BJ (cell line): ENCODE measurements at regions not wholly inside any gene's neighbourhood (a gene's known extent, or its start where the extent isn't known, plus 50 kb on each side); places are given as distances from the start of the nearest gene placed in this dataset.

ENCODE experiments used
- CTCF ChIA-PET: fragments of 350-600 bp; formaldehyde crosslinking; extraction: SDS; loops from one replicate; lab custom pipeline; 2021; ENCODE audit warnings: antibody characterized with exemption, inconsistent platforms; lab: Yijun Ruan, JAX
- POLR2A ChIA-PET: fragments of 300-600 bp; sonication (Branson Sonifier 250); formaldehyde crosslinking; extraction: SDS; loops from one replicate; lab custom pipeline; 2021; ENCODE audit warnings: antibody characterized with exemption; lab: Charles Lee
- DNase-seq: peaks from one replicate; pipeline ENCODE4 v3.0.0-alpha.2; 2011; ENCODE audit warnings: low read depth
- H3K27me3 ChIP-seq: 2 replicates; pipeline ENCODE4 v1.6.0; 2011; ENCODE audit warnings: low read length; ENCODE audit not compliant: control insufficient read depth, insufficient read depth
- H3K36me3 ChIP-seq: 2 replicates; pipeline ENCODE4 v1.5.1; 2011; ENCODE audit warnings: low read length; ENCODE audit not compliant: control insufficient read depth, insufficient read depth
- H3K4me3 ChIP-seq: 2 replicates; pipeline ENCODE4 v1.5.1; 2011; ENCODE audit warnings: low read depth, mild to moderate bottlenecking, control low read depth, low read length
- TF ChIP-seq, protein P1 (sequence below): IDR thresholded peaks from 2 replicates; pipeline ENCODE4 v1.5.1; 2011; ENCODE audit warnings: low read depth, mild to moderate bottlenecking, control low read depth, inconsistent platforms, low read length, moderate library complexity; ENCODE audit not compliant: insufficient read depth

DNA sequence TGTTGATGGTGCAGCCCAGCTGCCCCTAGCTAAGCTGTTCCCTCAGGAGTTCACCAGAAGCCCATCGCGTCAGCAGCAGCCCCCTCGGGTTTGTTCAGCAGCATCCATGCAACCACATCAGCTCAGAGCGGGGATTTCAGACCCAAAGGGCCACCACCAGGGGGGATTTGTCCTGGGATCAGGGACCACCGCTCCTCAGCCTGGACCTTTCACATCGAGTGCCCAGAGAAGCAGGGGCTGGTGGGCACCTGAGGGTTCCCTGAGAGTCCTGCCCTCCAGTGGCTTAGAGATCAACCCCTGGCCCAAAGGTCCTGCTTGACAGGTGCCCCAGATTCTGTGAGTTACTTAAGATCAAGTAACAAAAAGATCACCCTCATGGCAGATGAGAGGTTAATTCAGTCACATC, 65.9 kb upstream of the C14orf180 start:
- DNase-seq: no peak
- ChIA-PET CTCF (no interaction called here), POLR2A (no interaction called here)
- Histone ChIP-seq H3K4me3 (no peak overlapping the region), H3K27me3 (no peaks in the 10 kb centered on the region), H3K36me3 (no peaks in the 10 kb centered on the region)
- TF ChIP-seq, protein P1, sequence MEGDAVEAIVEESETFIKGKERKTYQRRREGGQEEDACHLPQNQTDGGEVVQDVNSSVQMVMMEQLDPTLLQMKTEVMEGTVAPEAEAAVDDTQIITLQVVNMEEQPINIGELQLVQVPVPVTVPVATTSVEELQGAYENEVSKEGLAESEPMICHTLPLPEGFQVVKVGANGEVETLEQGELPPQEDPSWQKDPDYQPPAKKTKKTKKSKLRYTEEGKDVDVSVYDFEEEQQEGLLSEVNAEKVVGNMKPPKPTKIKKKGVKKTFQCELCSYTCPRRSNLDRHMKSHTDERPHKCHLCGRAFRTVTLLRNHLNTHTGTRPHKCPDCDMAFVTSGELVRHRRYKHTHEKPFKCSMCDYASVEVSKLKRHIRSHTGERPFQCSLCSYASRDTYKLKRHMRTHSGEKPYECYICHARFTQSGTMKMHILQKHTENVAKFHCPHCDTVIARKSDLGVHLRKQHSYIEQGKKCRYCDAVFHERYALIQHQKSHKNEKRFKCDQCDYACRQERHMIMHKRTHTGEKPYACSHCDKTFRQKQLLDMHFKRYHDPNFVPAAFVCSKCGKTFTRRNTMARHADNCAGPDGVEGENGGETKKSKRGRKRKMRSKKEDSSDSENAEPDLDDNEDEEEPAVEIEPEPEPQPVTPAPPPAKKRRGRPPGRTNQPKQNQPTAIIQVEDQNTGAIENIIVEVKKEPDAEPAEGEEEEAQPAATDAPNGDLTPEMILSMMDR: no peak

DNA sequence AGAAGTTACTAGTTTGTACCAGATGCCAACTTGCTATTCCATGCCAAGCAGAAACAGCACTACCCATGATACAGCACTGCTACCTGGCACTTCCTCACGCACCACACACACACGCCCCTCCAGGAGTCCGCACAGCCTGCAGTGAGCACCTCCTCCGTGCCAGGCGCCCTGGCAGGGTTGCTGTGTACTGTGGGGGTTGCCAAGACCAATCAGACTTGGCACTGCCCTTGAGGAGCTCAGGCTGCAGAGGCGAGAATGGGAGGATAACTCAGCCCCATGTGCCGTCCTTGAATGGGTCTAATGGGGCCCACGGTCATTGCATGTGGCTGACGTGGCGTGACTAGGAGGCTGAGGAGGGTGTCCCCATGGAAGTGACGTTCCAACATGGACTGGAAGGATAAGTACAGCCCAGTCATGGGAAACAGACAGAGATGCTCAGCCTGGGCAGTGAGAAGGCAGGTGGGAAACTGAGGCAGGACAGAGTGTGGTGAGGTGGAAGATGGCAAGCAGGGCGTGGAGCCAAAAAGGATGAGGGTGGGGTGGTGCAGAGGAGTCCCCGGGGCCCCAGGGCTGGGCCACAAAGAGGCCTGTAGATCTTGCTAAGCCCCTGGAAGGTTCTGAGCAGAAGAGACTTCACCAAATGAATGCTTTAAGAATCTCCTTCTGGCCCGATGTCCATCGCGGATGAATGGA, 65.3 kb upstream of the C14orf180 start:
- Histone ChIP-seq H3K4me3 (no peak overlapping the region), H3K27me3 (no peaks in the 10 kb centered on the region), H3K36me3 (no peaks in the 10 kb centered on the region)
- POLR2A ChIA-PET: no interaction called here
- CTCF ChIA-PET: no interaction called here
- TF ChIP-seq, protein P1: no peak
- DNase-seq: no peak

DNA sequence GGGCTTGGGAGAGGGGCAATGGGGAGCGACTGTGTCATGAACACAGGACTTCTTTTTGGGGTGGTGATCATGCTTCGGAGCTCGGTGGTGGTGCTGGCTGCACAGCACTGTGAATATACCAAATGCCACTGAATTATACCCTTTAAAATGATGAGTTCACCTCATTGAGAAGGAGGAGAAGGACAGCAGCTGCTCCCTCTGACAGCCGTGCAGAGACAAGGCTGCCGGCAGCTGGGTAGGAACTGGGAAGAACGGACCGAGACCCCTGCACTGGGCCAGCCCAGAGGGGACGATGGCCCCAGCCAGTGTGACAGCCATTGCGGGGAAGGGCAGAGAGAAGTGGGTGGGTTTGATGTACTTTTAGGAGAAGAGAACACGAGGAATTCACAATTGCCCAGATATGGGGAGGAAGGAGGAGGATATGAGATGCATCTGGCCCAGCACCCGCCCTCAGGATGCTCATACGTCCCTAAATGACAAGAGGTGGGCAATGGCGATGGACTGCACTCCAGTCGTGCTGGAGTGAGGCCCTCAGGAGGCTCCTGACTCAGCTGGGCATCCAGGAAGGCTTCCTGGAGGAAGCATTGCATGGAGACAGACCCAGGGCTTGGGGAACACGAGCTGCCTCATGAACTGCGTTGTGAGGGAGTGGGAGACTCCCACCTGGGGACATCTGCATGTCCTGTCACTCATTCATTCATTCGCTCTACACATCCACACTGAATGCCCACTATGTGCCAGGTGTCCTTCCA, 64.3 kb upstream of the C14orf180 start:
- Histone ChIP-seq H3K27me3 (no peaks in the 10 kb centered on the region), H3K4me3 (no peak overlapping the region), H3K36me3 (no peaks in the 10 kb centered on the region)
- TF ChIP-seq, protein P1: no peak
- CTCF ChIA-PET: no interaction called here
- POLR2A ChIA-PET: no interaction called here
- no peak for DNase-seq

DNA sequence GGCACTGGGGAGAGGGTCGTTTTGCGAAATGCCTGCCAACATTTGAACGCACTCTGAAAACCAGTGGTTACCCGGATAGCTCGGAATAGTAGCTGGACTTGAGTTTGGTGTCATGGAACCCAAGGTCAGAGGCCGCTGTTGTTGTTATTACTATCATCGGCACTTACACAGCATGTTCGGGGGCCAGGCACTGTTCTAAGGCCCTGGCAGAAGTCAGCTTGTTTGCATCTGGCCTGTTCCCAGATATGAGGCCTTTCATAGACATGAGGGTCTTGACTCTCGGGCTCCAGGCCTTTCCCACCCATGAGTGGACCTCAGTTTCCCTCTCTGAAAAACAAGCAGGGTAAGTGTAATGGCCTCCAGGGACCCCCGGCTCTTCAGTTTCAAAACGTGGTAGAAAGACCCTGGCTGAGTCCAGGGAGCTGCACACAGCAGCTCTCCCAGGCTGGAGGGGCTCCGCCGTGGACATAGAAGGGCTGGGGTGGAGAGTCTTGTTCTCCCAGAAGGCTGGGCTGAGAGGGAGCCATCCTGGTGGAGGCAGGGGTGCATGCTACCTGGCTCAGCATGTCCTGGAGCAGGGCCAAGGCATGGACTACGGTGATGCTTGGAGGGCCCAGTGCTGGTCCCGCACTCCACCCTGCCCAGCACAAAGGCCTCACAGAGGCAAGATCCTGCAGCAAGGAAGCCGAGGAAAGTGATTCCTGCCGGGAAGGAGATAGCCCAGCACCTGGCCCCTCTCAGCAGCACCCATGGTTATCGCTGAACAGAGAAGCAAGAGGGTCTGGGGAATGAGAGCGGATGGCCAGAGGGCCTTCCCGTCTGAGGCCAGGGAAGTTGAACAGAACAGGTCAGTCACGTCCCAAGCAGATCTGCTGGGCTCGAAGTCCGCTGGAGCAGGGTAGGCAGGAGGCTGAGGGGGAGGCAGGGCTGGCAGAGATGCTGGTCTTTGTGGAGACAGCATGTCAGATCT, 63.5 kb upstream of the C14orf180 start:
- no peak overlapping the region for H3K4me3 ChIP-seq
- CTCF ChIA-PET: no interaction called here
- no peaks in the 10 kb centered on the region for H3K36me3 ChIP-seq
- no peak for DNase-seq
- POLR2A ChIA-PET: no interaction called here
- TF ChIP-seq, protein P1: no peak
- no peaks in the 10 kb centered on the region for H3K27me3 ChIP-seq

DNA sequence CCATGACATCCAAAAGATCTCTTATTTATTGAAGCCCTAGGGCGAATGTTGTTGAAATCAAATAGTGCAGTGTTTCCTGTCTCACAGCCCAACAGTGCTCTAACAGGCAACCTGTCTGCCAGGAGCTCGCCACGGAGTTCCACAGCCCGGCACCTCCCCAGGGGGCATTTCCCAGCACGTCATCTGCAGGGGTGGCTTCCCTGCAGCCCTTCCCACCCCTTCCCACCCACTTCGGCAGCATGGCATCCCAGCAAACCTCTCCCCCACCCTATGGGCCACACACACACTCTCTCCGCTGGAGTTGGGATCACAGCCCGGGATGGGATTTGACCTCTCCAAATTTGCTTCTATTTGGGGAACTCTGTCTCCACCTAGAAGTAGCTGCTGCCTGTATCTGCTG, 62.7 kb upstream of the C14orf180 start:
- DNase-seq: no peak
- H3K27me3 ChIP-seq: no peaks in the 10 kb centered on the region
- TF ChIP-seq, protein P1: no peak
- ChIA-PET CTCF (no interaction called here), POLR2A (no interaction called here)
- no peaks in the 10 kb centered on the region for H3K36me3 ChIP-seq
- no peak overlapping the region for H3K4me3 ChIP-seq
